ENCODE measurements at regions not wholly inside any gene's neighbourhood (a gene's known extent, or its start where the extent isn't known, plus 50 kb on each side); places are given as distances from the start of the nearest gene placed in this dataset.
A peak's percentile ranks its signal among the peaks of the same experiment; 100 is the strongest.

GRCh38 chr9:113649855-113650206, 186.3 kb downstream of the RGS3 start:
- Histone ChIP-seq H3K4me1 (peaks cover 10 to 54% (median 31%) of the 10 kb centered on the region in 12 donors), H3K27me3 (no peaks in the 10 kb centered on the region), H3K9me3 (no peaks in the 10 kb centered on the region), H3K36me3 (no peaks in the 10 kb centered on the region), H3K27ac (peak overlapping the region in 1 of 12 donors; percentile 79), H3K4me3 (no peak overlapping the region)
- intact Hi-C loops (cut with DNase I): loop anchor here in 5 of 10 donors (2.0 to 10.0 kb wide), 6 partner anchors 23 to 725 kb away; partner anchors contain the start of genes CDC26 (in 3 of the 5), PRPF4 (in 3 of the 5) and RNF183 (in 1 of the 5)
- no peak for TF ChIP-seq POLR2A (IDR thresholded peaks at IDR 0.05)
- TF ChIP-seq CTCF (IDR thresholded peaks at IDR 0.05): no peak
- DNase-seq (no peak), ATAC-seq (no peak)
- whole genome bisulfite sequencing, 4 donors: 90 to 100% (median 96%) methylated on average over 2 of the region's 2 CpGs

- no peaks in the 10 kb centered on the region for H3K36me3 ChIP-seq
- no peak for TF ChIP-seq CTCF (IDR thresholded peaks at IDR 0.05)
- TF ChIP-seq POLR2A (IDR thresholded peaks at IDR 0.05): no peak
- no peak for ATAC-seq
- no peaks in the 10 kb centered on the region for H3K9me3 ChIP-seq
- no peak overlapping the region for H3K4me3 ChIP-seq
- DNase-seq: no peak
- no peak overlapping the region for H3K27ac ChIP-seq
- H3K4me1 ChIP-seq: peaks cover 11 to 61% (median 37%) of the 10 kb centered on the region in 12 donors
- intact Hi-C loops (cut with DNase I): loop anchor here in 5 of 10 donors (5.0 to 10.0 kb wide), 5 partner anchors 38 to 726 kb away; partner anchors contain the start of genes CDC26 (in 3 of the 5), PRPF4 (in 3 of the 5) and RNF183 (in 1 of the 5)
- 74 to 85% (median 79%) methylated on average over 14 to 16 of the region's 16 CpGs for WGBS, 4 donors
- no peaks in the 10 kb centered on the region for H3K27me3 ChIP-seq
These were observed 186.9 kb downstream of the RGS3 start for GRCh38 chr9:113650207-113651131.

GRCh38 chr9:113651896-113652295, 188.4 kb downstream of the RGS3 start:
- H3K27ac ChIP-seq: no peak overlapping the region
- no peak for TF ChIP-seq CTCF (IDR thresholded peaks at IDR 0.05)
- no peak for TF ChIP-seq POLR2A (IDR thresholded peaks at IDR 0.05)
- H3K27me3 ChIP-seq: no peaks in the 10 kb centered on the region
- 88 to 99% (median 96%) methylated on average over 2 to 3 of the region's 3 CpGs for WGBS, 4 donors
- H3K4me3 ChIP-seq: no peak overlapping the region
- ATAC-seq: no peak
- no peaks in the 10 kb centered on the region for H3K36me3 ChIP-seq
- intact Hi-C loops (cut with DNase I): loop anchor here in 5 of 10 donors (5.0 to 10.0 kb wide), 5 partner anchors 40 to 727 kb away; partner anchors contain the start of genes CDC26 (in 3 of the 5), PRPF4 (in 3 of the 5) and RNF183 (in 1 of the 5)
- DNase-seq: no peak
- H3K4me1 ChIP-seq: peaks cover 11 to 69% (median 41%) of the 10 kb centered on the region in 12 donors
- no peaks in the 10 kb centered on the region for H3K9me3 ChIP-seq
